PC-9 (cell line): ENCODE measurements at regions not wholly inside any gene's neighbourhood (a gene's known extent, or its start where the extent isn't known, plus 50 kb on each side); places are given as distances from the start of the nearest gene placed in this dataset.

Source experiments
- BruUV-seq: library from RNA; stranded (reverse); fragments of 400-500 nt; replicated peaks from 2 replicates; lab custom pipeline; 2021; lab: Mats Ljungman, UMichigan
- CTCF ChIA-PET: fragments of 300-600 bp; sonication (Branson Sonifier 250); formaldehyde crosslinking; loops from one replicate; lab custom pipeline; 2022; ENCODE audit warnings: antibody characterized with exemption; lab: Charles Lee
- POLR2A ChIA-PET: fragments of 300-600 bp; sonication (Branson Sonifier 250); formaldehyde crosslinking; loops from one replicate; lab custom pipeline; 2022; ENCODE audit warnings: antibody characterized with exemption; ENCODE audit not compliant: unreplicated experiment; lab: Charles Lee
- DNase-seq, 2 experiments: peaks; one replicate each; pipeline versions ENCODE4 v3.0.0 to v3.0.0-alpha.2; 2015 to 2022; ENCODE audit warnings: mixed read lengths in 1 of 2
- H2AFZ ChIP-seq: fragments of 200-600 bp; sonication (generic); 2 replicates; pipeline ENCODE4 v1.8.1; 2017; ENCODE audit warnings: antibody characterized with exemption
- H3F3A ChIP-seq: fragments of 200-600 bp; sonication (generic); 2 replicates; pipeline ENCODE4 v1.8.1; 2017; ENCODE audit warnings: antibody characterized with exemption, mild to moderate bottlenecking, low read depth; ENCODE audit not compliant: insufficient read depth
- H3K27ac ChIP-seq: fragments of 200-600 bp; sonication (generic); 2 replicates; pipeline ENCODE4 v1.6.1; 2016; ENCODE audit warnings: mixed run types
- H3K27me3 ChIP-seq: fragments of 200-600 bp; sonication (generic); 2 replicates; pipeline ENCODE4 v1.6.1; 2016; ENCODE audit warnings: low read depth, mixed run types; ENCODE audit not compliant: insufficient read depth
- H3K36me3 ChIP-seq: fragments of 200-600 bp; sonication (generic); 2 replicates; pipeline ENCODE4 v1.6.1; 2016; ENCODE audit warnings: low read depth, mixed run types
- H3K4me1 ChIP-seq: fragments of 200-600 bp; sonication (generic); replicated peaks from 2 replicates; pipeline ENCODE4 v1.6.1; 2016; ENCODE audit warnings: mixed run types; ENCODE audit not compliant: insufficient read depth
- H3K4me2 ChIP-seq: fragments of 200-600 bp; sonication (generic); 2 replicates; pipeline ENCODE4 v1.6.1; 2017; ENCODE audit warnings: mixed run types
- H3K4me3 ChIP-seq: fragments of 200-600 bp; sonication (generic); 2 replicates; pipeline ENCODE4 v1.6.1; 2016; ENCODE audit warnings: mixed run types
- H3K79me2 ChIP-seq: fragments of 200-600 bp; sonication (generic); 2 replicates; pipeline ENCODE4 v1.6.1; 2017; ENCODE audit warnings: low read depth, mixed run types
- H3K9me2 ChIP-seq: fragments of 200-600 bp; sonication (generic); 2 replicates; pipeline ENCODE4 v1.8.1; 2017; ENCODE audit warnings: mild to moderate bottlenecking; ENCODE audit not compliant: insufficient read depth
- H3K9me3 ChIP-seq: fragments of 200-600 bp; sonication (generic); 2 replicates; pipeline ENCODE4 v1.8.1; 2016; ENCODE audit warnings: low read depth; ENCODE audit not compliant: insufficient read depth
- H4K20me1 ChIP-seq: fragments of 200-600 bp; sonication (generic); 2 replicates; pipeline ENCODE4 v1.8.1; 2017; ENCODE audit not compliant: insufficient read depth
- CTCF ChIP-seq: fragments of 200-600 bp; sonication (generic); conservative IDR thresholded peaks from 2 replicates; pipeline ENCODE4 v1.6.1; 2017; ENCODE audit warnings: mixed run types, antibody characterized with exemption, mild to moderate bottlenecking, moderate library complexity
- EZH2 ChIP-seq: fragments of 200-600 bp; sonication (generic); IDR thresholded peaks from 2 replicates; pipeline ENCODE4 v1.8.0; 2017; ENCODE audit warnings: antibody characterized with exemption, low read depth
- intact Hi-C: fragments of 100-400 bp; cut with micrococcal nuclease; formaldehyde crosslinking; loops from one replicate; pipeline ENCODE4 v1.10.0; 2022; ENCODE audit not compliant: unreplicated experiment

DNA sequence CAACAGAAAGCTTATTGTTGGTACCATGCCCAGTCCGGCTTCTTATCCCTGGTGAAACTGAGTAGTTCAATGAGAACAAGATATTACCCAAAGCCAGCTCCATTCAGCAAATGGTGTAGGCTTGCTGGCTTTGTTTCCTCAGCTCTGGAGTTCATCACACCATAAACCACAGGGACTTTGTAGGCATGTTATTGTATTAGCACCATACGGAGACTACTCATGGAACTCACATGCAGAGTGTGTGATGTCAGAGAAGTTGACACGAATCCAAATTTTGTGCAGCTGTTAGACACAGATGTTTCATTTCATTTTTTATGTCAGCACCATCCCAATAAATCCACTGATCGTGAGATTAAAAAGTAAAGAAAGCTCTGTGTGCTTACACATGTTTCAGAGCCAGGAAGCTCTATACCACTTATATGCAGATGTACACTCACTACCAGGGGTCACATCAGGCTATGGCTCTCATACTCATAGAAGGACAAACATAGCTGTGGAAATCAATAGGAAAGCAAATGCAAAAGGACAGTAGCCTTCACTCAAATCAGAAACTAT, 63.4 kb upstream of the LEKR1 start:
- H3K79me2 ChIP-seq = no peaks in the 10 kb centered on the region
- POLR2A ChIA-PET = no interaction called here
- no peaks in the 10 kb centered on the region for H3K9me3 ChIP-seq
- H3K9me2 ChIP-seq = no peaks in the 10 kb centered on the region
- no TSS peak for BruUV-seq
- no peak overlapping the region for H2AFZ ChIP-seq
- DNase-seq = no peak
- H3K4me2 ChIP-seq = no peak overlapping the region
- H3K27me3 ChIP-seq = no peaks in the 10 kb centered on the region
- CTCF ChIA-PET = no interaction called here
- H3K27ac ChIP-seq = no peak overlapping the region
- no peaks in the 10 kb centered on the region for H3F3A ChIP-seq
- TF ChIP-seq CTCF = no peak
- TF ChIP-seq EZH2 = no peak
- H3K4me1 ChIP-seq = no peaks in the 10 kb centered on the region
- H3K4me3 ChIP-seq = no peak overlapping the region
- intact Hi-C loops = no loop called here
- H4K20me1 ChIP-seq = no peaks in the 10 kb centered on the region
- no peaks in the 10 kb centered on the region for H3K36me3 ChIP-seq

DNA sequence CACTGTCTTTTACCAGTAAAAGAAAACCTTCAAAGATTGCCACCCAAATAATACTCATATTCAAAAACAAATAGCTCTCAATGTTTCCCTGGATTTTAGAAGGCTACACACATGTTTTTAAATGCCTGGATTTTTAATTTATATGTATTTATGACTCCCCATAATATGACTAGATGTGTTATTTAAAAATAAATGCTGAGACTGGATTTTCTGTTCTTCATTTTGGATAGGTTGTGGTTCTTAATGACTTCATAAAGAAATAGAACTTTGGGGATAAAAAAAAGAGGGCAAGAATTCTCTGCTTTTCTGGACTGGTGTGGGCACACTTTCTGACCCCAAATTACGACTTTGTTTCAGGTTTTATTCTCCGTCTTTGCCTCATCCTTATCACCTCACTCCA, 62.8 kb upstream of the LEKR1 start:
- no peaks in the 10 kb centered on the region for H3K27me3 ChIP-seq
- BruUV-seq = no TSS peak
- no peaks in the 10 kb centered on the region for H3K36me3 ChIP-seq
- no peak overlapping the region for H3K27ac ChIP-seq
- H4K20me1 ChIP-seq = no peaks in the 10 kb centered on the region
- ChIA-PET POLR2A (no interaction called here), CTCF (no interaction called here)
- H2AFZ ChIP-seq = no peak overlapping the region
- H3K79me2 ChIP-seq = no peaks in the 10 kb centered on the region
- DNase-seq = no peak
- H3K9me2 ChIP-seq = no peaks in the 10 kb centered on the region
- no peak for TF ChIP-seq EZH2
- no peak for TF ChIP-seq CTCF
- H3K9me3 ChIP-seq = no peaks in the 10 kb centered on the region
- H3K4me2 ChIP-seq = no peak overlapping the region
- H3K4me1 ChIP-seq = no peaks in the 10 kb centered on the region
- no peaks in the 10 kb centered on the region for H3F3A ChIP-seq
- H3K4me3 ChIP-seq = no peak overlapping the region
- intact Hi-C loops = no loop called here

GRCh38 chr3:156763931-156764720, 62.0 kb upstream of the LEKR1 start:
- intact Hi-C loops = no loop called here
- no peaks in the 10 kb centered on the region for H3K79me2 ChIP-seq
- no peak overlapping the region for H2AFZ ChIP-seq
- BruUV-seq = no TSS peak
- H3K9me2 ChIP-seq = no peaks in the 10 kb centered on the region
- no peaks in the 10 kb centered on the region for H4K20me1 ChIP-seq
- no peaks in the 10 kb centered on the region for H3K36me3 ChIP-seq
- TF ChIP-seq EZH2 (no peak), CTCF (no peak)
- H3K27ac ChIP-seq = no peak overlapping the region
- H3F3A ChIP-seq = no peaks in the 10 kb centered on the region
- no peaks in the 10 kb centered on the region for H3K27me3 ChIP-seq
- ChIA-PET POLR2A (no interaction called here), CTCF (no interaction called here)
- no peak overlapping the region for H3K4me3 ChIP-seq
- DNase-seq = no peak
- H3K4me1 ChIP-seq = no peaks in the 10 kb centered on the region
- no peaks in the 10 kb centered on the region for H3K9me3 ChIP-seq
- H3K4me2 ChIP-seq = no peak overlapping the region
